Adrenal gland (tissue), 9 donors: ENCODE measurements at regions not wholly inside any gene's neighbourhood (a gene's known extent, or its start where the extent isn't known, plus 50 kb on each side); places are given as distances from the start of the nearest gene placed in this dataset.

Source experiments
- DNase-seq, 7 donors: peaks; one replicate each; pipeline ENCODE4 v3.0.0-alpha.2; 2019 to 2020
- H3K27ac ChIP-seq, 5 donors: fragments of 200-600 bp; sonication (generic) in 4 of 5; 1 replicate in 3 of 5; 2 replicates in 2 of 5; pipeline versions ENCODE4 v1.5.1 to v1.8.0; 2016 to 2020; ENCODE audit warnings: mild to moderate bottlenecking in 1 of 5
- H3K27me3 ChIP-seq: fragments of 200-600 bp; 2 replicates; pipeline ENCODE4 v1.8.0; 2021
- H3K36me3 ChIP-seq, 2 donors: fragments of 200-600 bp; replicated peaks in 1 of 2; 1 replicate in 1 of 2; 2 replicates in 1 of 2; pipeline versions ENCODE4 v1.5.1 to v1.8.0; 2018 to 2022
- H3K4me1 ChIP-seq, 2 donors: fragments of 200-600 bp; replicated peaks in 1 of 2; 1 replicate in 1 of 2; 2 replicates in 1 of 2; pipeline versions ENCODE4 v1.5.1 to v1.8.0; 2018 to 2021
- H3K4me3 ChIP-seq, 4 donors: fragments of 200-600 bp; sonication (generic) in 3 of 4; one replicate each; pipeline ENCODE4 v1.5.1; 2016 to 2018
- H3K9me3 ChIP-seq, 3 donors: fragments of 200-600 bp; sonication (generic) in 1 of 3; replicated peaks in 1 of 3; 1 replicate in 2 of 3; 2 replicates in 1 of 3; pipeline versions ENCODE4 v1.5.1 to v1.8.0; 2016 to 2021
- CTCF ChIP-seq, 6 experiments: fragments of 450-650 bp in 4 of 6; fragments of 200-600 bp in 2 of 6; sonication (generic) in 1 of 6; IDR thresholded peaks; 1 replicate in 5 of 6; 2 replicates in 1 of 6; pipeline versions ENCODE4 v1.5.1 to v1.8.0; 2016 to 2021; ENCODE audit warnings: antibody characterized with exemption in 6 of 6, mild to moderate bottlenecking in 2 of 6, moderate library complexity in 1 of 6
- POLR2A ChIP-seq, 2 donors: fragments of 450-650 bp; IDR thresholded peaks; one replicate each; pipeline ENCODE4 v1.6.1; 2017; ENCODE audit warnings: antibody characterized with exemption in 2 of 2, mild to moderate bottlenecking in 2 of 2, moderate library complexity in 1 of 2
- WGBS, 4 donors: extraction: QIAGEN DNeasy Blood & Tissue Kit in 2 of 4; methylation state at CpG; one replicate each; pipeline versions ENCODE4 v1.1.5 to v1.1.7; 2013 to 2017; 5-methylcytosine and 5-hydroxymethylcytosine counted together
- intact Hi-C, 2 donors: fragments of 100-400 bp; cut with DNase I; formaldehyde crosslinking; loops; one replicate each; pipeline versions ENCODE4 v1.14.1 to v1.15.0; 2022 to 2023
- donor health status: healthy with polysubstance abuse.
- donor health status: Bipolar disorder and iron deficiency.
- donor health status: DM: yes; HTN: yes; CAD: no.
- donor health status: DM: no; HTN: no; CAD: no.
- donor health status: DM: no; HTN: no; CAD: no.

GRCh38 chr3:166201476-166201875 is 364.3 kb upstream of the BCHE start:
- no peaks in the 10 kb centered on the region for H3K9me3 ChIP-seq
- 73 to 76% (median 74%) methylated on average over 3 of the region's 3 CpGs for WGBS, 4 donors
- TF ChIP-seq POLR2A (IDR thresholded peaks at IDR 0.05): no peak

GRCh38 chr3:166199491-166199890 is 362.3 kb upstream of the BCHE start:
- no peak overlapping the region for H3K4me3 ChIP-seq
- H3K27me3 ChIP-seq: no peaks in the 10 kb centered on the region
- H3K9me3 ChIP-seq: no peaks in the 10 kb centered on the region
- H3K4me1 ChIP-seq: no peaks in the 10 kb centered on the region
- no peak for DNase-seq
- no peak overlapping the region for H3K27ac ChIP-seq
- intact Hi-C loops: no loop called here
- H3K36me3 ChIP-seq: no peaks in the 10 kb centered on the region
- TF ChIP-seq POLR2A (IDR thresholded peaks at IDR 0.05): no peak
- TF ChIP-seq CTCF (IDR thresholded peaks at IDR 0.05): no peak

More at GRCh38 chr3:166201476-166201875, 364.3 kb upstream of the BCHE start:
- intact Hi-C loops: no loop called here
- no peak overlapping the region for H3K4me3 ChIP-seq
- H3K27me3 ChIP-seq: no peaks in the 10 kb centered on the region
- no peak overlapping the region for H3K27ac ChIP-seq
- DNase-seq: no peak
- H3K36me3 ChIP-seq: no peaks in the 10 kb centered on the region
- no peaks in the 10 kb centered on the region for H3K4me1 ChIP-seq

- TF ChIP-seq CTCF (IDR thresholded peaks at IDR 0.05) (no peak), POLR2A (IDR thresholded peaks at IDR 0.05) (no peak)
- Histone ChIP-seq H3K36me3 (no peaks in the 10 kb centered on the region), H3K9me3 (no peaks in the 10 kb centered on the region), H3K4me1 (no peaks in the 10 kb centered on the region), H3K4me3 (no peak overlapping the region), H3K27ac (no peak overlapping the region), H3K27me3 (no peaks in the 10 kb centered on the region)
- DNase-seq: no peak
- 70 to 78% (median 74%) methylated on average over 2 of the region's 2 CpGs for WGBS, 4 donors
- intact Hi-C loops: no loop called here
These were observed 358.6 kb upstream of the BCHE start for GRCh38 chr3:166195808-166196207.

- no peaks in the 10 kb centered on the region for H3K36me3 ChIP-seq
- H3K4me1 ChIP-seq: no peaks in the 10 kb centered on the region
- no peaks in the 10 kb centered on the region for H3K9me3 ChIP-seq
- DNase-seq: no peak
- no peak overlapping the region for H3K4me3 ChIP-seq
- no peaks in the 10 kb centered on the region for H3K27me3 ChIP-seq
- 68 to 85% (median 77%) methylated on average over 2 of the region's 2 CpGs for WGBS, 4 donors
- TF ChIP-seq CTCF (IDR thresholded peaks at IDR 0.05): no peak
- no peak for TF ChIP-seq POLR2A (IDR thresholded peaks at IDR 0.05)
- H3K27ac ChIP-seq: no peak overlapping the region
- intact Hi-C loops: no loop called here
These were observed 354.2 kb upstream of the BCHE start for GRCh38 chr3:166191411-166191810.

GRCh38 chr3:166190360-166190759 is 353.1 kb upstream of the BCHE start:
- Histone ChIP-seq H3K36me3 (no peaks in the 10 kb centered on the region), H3K4me3 (no peak overlapping the region), H3K27me3 (no peaks in the 10 kb centered on the region), H3K4me1 (no peaks in the 10 kb centered on the region), H3K9me3 (no peaks in the 10 kb centered on the region), H3K27ac (no peak overlapping the region)
- intact Hi-C loops: no loop called here
- WGBS, 4 donors: 48 to 68% (median 56%) methylated on average over 1 of the region's 1 CpG
- no peak for DNase-seq
- no peak for TF ChIP-seq POLR2A (IDR thresholded peaks at IDR 0.05)
